ENCODE measurements at regions not wholly inside any gene's neighbourhood (a gene's known extent, or its start where the extent isn't known, plus 50 kb on each side); places are given as distances from the start of the nearest gene placed in this dataset.

- dilution Hi-C loops (cut with MboI; ENCODE audit: extremely low pct_ligation_motif_present, low sequenced_read_pairs) (no loop called here), intact Hi-C loops (cut with micrococcal nuclease) (no loop called here)
- BruUV-seq (replicated peaks) = no TSS peak
- CTCF ChIA-PET = no interaction called here
- Histone ChIP-seq H3K9me1 (replicated peaks; ENCODE audit: control insufficient read depth, extremely low read depth, insufficient read depth, low read length) (no peaks in the 10 kb centered on the region), H3K27me3 (ENCODE audit: control insufficient read depth in 2 of 2, insufficient read depth in 2 of 2, low read length in 2 of 2) (peaks cover 16 to 20% of the 10 kb centered on the region in 2 experiments), H3K36me3 (ENCODE audit: control insufficient read depth in 2 of 2, extremely low read depth in 1 of 2, insufficient read depth in 2 of 2, low read length in 2 of 2) (no peaks in the 10 kb centered on the region), H3K4me2 (ENCODE audit: insufficient read depth, low read length) (no peak overlapping the region), H3K27ac (ENCODE audit: insufficient read depth, low read depth, low read length) (no peak overlapping the region), H3K9me3 (replicated peaks; ENCODE audit: control insufficient read depth, insufficient read depth, low read length) (no peaks in the 10 kb centered on the region), H4K20me1 (replicated peaks; ENCODE audit: control insufficient read depth, extremely low read depth, insufficient read depth, low read length) (no peaks in the 10 kb centered on the region), H3K79me2 (ENCODE audit: control insufficient read depth, insufficient read depth, low read length) (no peaks in the 10 kb centered on the region), H3K4me3 (replicated peaks in 1 of 3; ENCODE audit: insufficient read depth in 1 of 3, low read depth in 1 of 3, low read length in 3 of 3) (no peak overlapping the region), H3K9ac (replicated peaks; ENCODE audit: extremely low read depth, insufficient read depth, low read length) (no peak overlapping the region), H2AFZ (ENCODE audit: low read depth, low read length) (no peak overlapping the region), H3K4me1 (ENCODE audit: control insufficient read depth, extremely low read depth, insufficient read depth, low read length) (no peaks in the 10 kb centered on the region)
- POLR2A ChIA-PET = no interaction called here
- TF ChIP-seq FOS (IDR thresholded peaks at IDR 0.05; ENCODE audit: borderline replicate concordance, insufficient read depth, low read length) (no peak), JUN (IDR thresholded peaks at IDR 0.05; ENCODE audit: borderline replicate concordance, insufficient read depth, insufficient read length, low read depth) (no peak), POLR2A (IDR thresholded peaks at IDR 0.05; ENCODE audit: low read depth, low read length) (no peak), CTCF (IDR thresholded peaks at IDR 0.05; ENCODE audit: extremely low read depth in 1 of 2, insufficient read depth in 1 of 2, low read depth in 1 of 2, low read length in 2 of 2) (no peak), GATA2 (IDR thresholded peaks at IDR 0.05; ENCODE audit: insufficient read depth, insufficient read length, low read depth, low read length) (no peak), MYC (IDR thresholded peaks at IDR 0.05; ENCODE audit: low read depth, low read length) (no peak), EZH2 (IDR thresholded peaks at IDR 0.05; ENCODE audit: borderline replicate concordance, low read depth, low read length, severe bottlenecking) (no peak), MAX (IDR thresholded peaks at IDR 0.05; ENCODE audit: insufficient read depth, insufficient read length) (no peak), POLR2AphosphoS5 (IDR thresholded peaks at IDR 0.05; ENCODE audit: insufficient read depth, low read depth, low read length) (no peak)
- FAIRE-seq (no peak), DNase-seq (ENCODE audit: low read depth, low spot score) (no peak)
These were observed 240.4 kb downstream of the B3GLCT start for GRCh38 chr13:31440132-31440531.

All from endothelial cell of umbilical vein (primary cell).